BLaER1 (cell line): ENCODE measurements at regions not wholly inside any gene's neighbourhood (a gene's known extent, or its start where the extent isn't known, plus 50 kb on each side); places are given as distances from the start of the nearest gene placed in this dataset.

ENCODE experiments used
- H3K27ac ChIP-seq: shearing (Covaris generic); formaldehyde crosslinking; 2 replicates; pipeline ENCODE4 v1.8.1; 2022
- H3K27me3 ChIP-seq: shearing (Covaris generic); formaldehyde crosslinking; 2 replicates; pipeline ENCODE4 v1.8.1; 2022
- H3K36me3 ChIP-seq: shearing (Covaris generic); formaldehyde crosslinking; 2 replicates; pipeline ENCODE4 v1.8.1; 2022
- H3K4me1 ChIP-seq: shearing (Covaris generic); formaldehyde crosslinking; 2 replicates; pipeline ENCODE4 v1.8.1; 2022
- H3K4me2 ChIP-seq: shearing (Covaris generic); formaldehyde crosslinking; 2 replicates; pipeline ENCODE4 v1.8.1; 2022
- H3K4me3 ChIP-seq: shearing (Covaris generic); formaldehyde crosslinking; 2 replicates; pipeline ENCODE4 v1.8.1; 2022
- H3K9ac ChIP-seq: shearing (Covaris generic); formaldehyde crosslinking; 2 replicates; pipeline ENCODE4 v1.8.1; 2022
- H3K9me3 ChIP-seq: shearing (Covaris generic); formaldehyde crosslinking; 2 replicates; pipeline ENCODE4 v1.8.1; 2022
- H4K20me1 ChIP-seq: shearing (Covaris generic); formaldehyde crosslinking; 2 replicates; pipeline ENCODE4 v1.8.1; 2022
- Cebpa-rat ChIP-seq: shearing (Covaris generic); IDR thresholded peaks from 2 replicates; pipeline ENCODE4 v1.8.1; 2022

DNA sequence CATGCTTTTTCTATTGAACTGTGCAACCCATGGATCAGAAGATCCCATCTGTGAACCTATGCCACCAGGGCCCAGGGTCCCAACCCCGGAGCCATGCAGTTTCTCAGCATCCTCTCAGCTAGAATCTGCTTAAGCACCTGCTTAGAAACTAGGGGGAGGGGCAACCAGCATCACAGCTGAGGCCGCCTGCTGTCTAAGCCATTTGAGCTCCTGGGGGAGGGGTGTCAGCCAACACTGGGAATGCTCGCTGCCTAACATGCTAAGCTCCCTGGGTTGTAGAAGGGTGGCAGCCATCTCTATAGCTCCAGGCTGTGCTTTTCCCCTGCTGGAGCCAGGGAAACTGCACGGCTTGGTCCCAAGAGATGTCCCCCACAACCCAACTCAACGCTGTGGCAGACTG is 322.8 kb downstream of the EDEM1 start:
- Histone ChIP-seq H4K20me1 (no peaks in the 10 kb centered on the region), H3K27ac (no peak overlapping the region), H3K27me3 (no peaks in the 10 kb centered on the region), H3K9ac (no peak overlapping the region), H3K4me2 (no peak overlapping the region), H3K36me3 (no peaks in the 10 kb centered on the region), H3K9me3 (peaks cover 21% of the 10 kb centered on the region), H3K4me1 (no peaks in the 10 kb centered on the region), H3K4me3 (no peak overlapping the region)
- no peak for TF ChIP-seq Cebpa-rat

GRCh38 chr3:5517921-5518320 is 330.4 kb downstream of the EDEM1 start:
- Histone ChIP-seq H3K9me3 (peaks cover 13% of the 10 kb centered on the region), H3K27ac (no peak overlapping the region), H3K4me1 (no peaks in the 10 kb centered on the region), H3K36me3 (no peaks in the 10 kb centered on the region), H3K27me3 (no peaks in the 10 kb centered on the region), H3K9ac (no peak overlapping the region), H3K4me2 (no peak overlapping the region), H4K20me1 (no peaks in the 10 kb centered on the region), H3K4me3 (no peak overlapping the region)
- TF ChIP-seq Cebpa-rat: no peak

DNA sequence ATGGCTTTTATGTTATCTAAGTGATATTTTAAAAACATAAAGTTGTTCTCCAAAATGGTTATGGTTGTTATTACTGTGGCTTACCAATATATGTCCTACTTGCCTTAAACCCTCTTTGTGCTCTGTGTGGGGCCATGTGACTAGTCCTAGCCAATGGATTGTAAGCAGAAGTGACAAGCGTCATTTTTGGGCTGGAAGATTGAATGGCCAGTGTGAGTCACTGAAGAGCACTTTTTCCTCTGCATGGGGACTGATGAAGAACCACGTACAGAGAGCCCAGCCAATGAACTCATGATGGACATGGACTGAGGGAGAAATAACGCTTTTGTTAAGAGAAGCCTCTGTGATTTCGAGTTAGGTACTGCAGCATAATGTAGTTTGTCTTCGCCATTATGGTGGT is 332.7 kb downstream of the EDEM1 start:
- Histone ChIP-seq H3K9me3 (no peaks in the 10 kb centered on the region; the same call in 1 of the 2 replicates), H3K4me1 (no peaks in the 10 kb centered on the region), H3K4me2 (no peak overlapping the region), H3K36me3 (no peaks in the 10 kb centered on the region), H3K4me3 (no peak overlapping the region), H4K20me1 (no peaks in the 10 kb centered on the region), H3K27ac (no peak overlapping the region), H3K9ac (no peak overlapping the region), H3K27me3 (no peaks in the 10 kb centered on the region)
- no peak for TF ChIP-seq Cebpa-rat

DNA sequence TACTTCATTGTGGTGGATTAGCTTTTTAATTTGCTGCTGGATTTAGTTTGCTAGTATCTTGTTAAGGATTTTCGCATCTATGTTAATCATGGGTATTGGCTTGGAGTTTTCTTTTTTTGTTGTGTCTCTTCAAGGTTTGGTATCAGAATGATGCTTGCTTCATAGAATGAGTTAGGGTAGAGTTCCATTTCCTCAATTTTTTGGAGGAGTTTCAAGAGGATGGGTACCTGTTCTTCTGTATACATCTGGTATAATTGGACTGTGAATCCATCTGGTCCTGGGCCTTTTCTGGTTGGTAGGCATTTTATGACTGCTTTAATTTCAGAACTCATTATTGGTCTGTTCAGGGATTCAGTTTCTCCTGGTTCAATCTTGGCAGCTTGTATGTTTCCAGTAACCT is 335.6 kb downstream of the EDEM1 start:
- H4K20me1 ChIP-seq: no peaks in the 10 kb centered on the region
- no peaks in the 10 kb centered on the region for H3K9me3 ChIP-seq
- no peaks in the 10 kb centered on the region for H3K27me3 ChIP-seq
- H3K27ac ChIP-seq: no peak overlapping the region
- no peak overlapping the region for H3K4me2 ChIP-seq
- H3K9ac ChIP-seq: no peak overlapping the region
- H3K4me1 ChIP-seq: no peaks in the 10 kb centered on the region
- no peak overlapping the region for H3K4me3 ChIP-seq
- H3K36me3 ChIP-seq: no peaks in the 10 kb centered on the region
- no peak for TF ChIP-seq Cebpa-rat

- Histone ChIP-seq H3K4me3 (no peak overlapping the region), H4K20me1 (no peaks in the 10 kb centered on the region), H3K27me3 (no peaks in the 10 kb centered on the region), H3K27ac (no peak overlapping the region), H3K4me2 (no peak overlapping the region), H3K36me3 (no peaks in the 10 kb centered on the region), H3K9me3 (no peaks in the 10 kb centered on the region), H3K9ac (no peak overlapping the region), H3K4me1 (no peaks in the 10 kb centered on the region)
- no peak for TF ChIP-seq Cebpa-rat
These were observed 343.5 kb downstream of the EDEM1 start for GRCh38 chr3:5531039-5531438.

- H3K4me3 ChIP-seq: no peak overlapping the region
- H4K20me1 ChIP-seq: no peaks in the 10 kb centered on the region
- H3K9me3 ChIP-seq: no peaks in the 10 kb centered on the region
- no peak overlapping the region for H3K27ac ChIP-seq
- no peak overlapping the region for H3K9ac ChIP-seq
- H3K4me2 ChIP-seq: no peak overlapping the region
- H3K4me1 ChIP-seq: no peaks in the 10 kb centered on the region
- no peaks in the 10 kb centered on the region for H3K36me3 ChIP-seq
- H3K27me3 ChIP-seq: no peaks in the 10 kb centered on the region
- TF ChIP-seq Cebpa-rat: no peak
These were observed 344.3 kb downstream of the EDEM1 start for GRCh38 chr3:5531741-5532290.

DNA sequence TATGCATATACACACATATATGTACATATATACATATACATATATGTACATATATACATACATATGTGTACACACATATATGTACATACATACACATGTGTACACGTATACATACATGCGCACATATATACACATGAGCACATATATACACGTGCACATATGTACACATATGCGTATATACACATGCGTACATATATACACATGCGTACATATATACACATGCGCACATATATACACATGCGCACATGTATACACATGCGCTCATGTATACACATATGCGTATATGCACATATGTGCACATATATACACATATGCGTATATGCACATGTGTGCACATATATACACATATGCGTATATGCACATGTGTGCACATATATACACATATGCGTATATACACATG is 353.0 kb downstream of the EDEM1 start:
- no peaks in the 10 kb centered on the region for H4K20me1 ChIP-seq
- H3K27me3 ChIP-seq: no peaks in the 10 kb centered on the region
- TF ChIP-seq Cebpa-rat: no peak
- H3K27ac ChIP-seq: no peak overlapping the region
- H3K4me1 ChIP-seq: no peaks in the 10 kb centered on the region
- H3K9me3 ChIP-seq: peaks cover 7% of the 10 kb centered on the region
- H3K4me2 ChIP-seq: no peak overlapping the region
- H3K4me3 ChIP-seq: no peak overlapping the region
- no peaks in the 10 kb centered on the region for H3K36me3 ChIP-seq
- no peak overlapping the region for H3K9ac ChIP-seq

DNA sequence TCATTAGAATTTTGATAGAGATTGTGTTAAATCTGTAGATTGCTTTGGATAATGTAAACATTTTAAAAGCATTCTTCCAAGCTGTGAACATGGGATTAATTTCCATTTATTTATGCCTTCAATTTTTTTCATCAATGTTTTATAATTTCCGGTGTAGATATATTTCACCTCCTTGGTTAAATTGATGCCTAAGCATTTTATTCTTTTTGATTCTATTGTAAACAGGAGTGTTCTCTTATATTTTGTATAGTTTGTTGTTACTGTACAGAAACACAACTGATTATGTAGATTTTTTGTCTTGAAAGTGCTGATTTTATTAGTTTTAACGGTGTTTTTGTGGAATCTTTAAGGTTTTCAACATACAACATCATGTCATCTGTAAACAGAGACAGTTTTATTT is 355.0 kb downstream of the EDEM1 start:
- H3K36me3 ChIP-seq: no peaks in the 10 kb centered on the region
- H3K9me3 ChIP-seq: peaks cover 13% of the 10 kb centered on the region
- H3K9ac ChIP-seq: no peak overlapping the region
- H3K4me1 ChIP-seq: no peaks in the 10 kb centered on the region
- no peaks in the 10 kb centered on the region for H3K27me3 ChIP-seq
- H3K4me2 ChIP-seq: no peak overlapping the region
- TF ChIP-seq Cebpa-rat: no peak
- no peaks in the 10 kb centered on the region for H4K20me1 ChIP-seq
- H3K27ac ChIP-seq: no peak overlapping the region
- H3K4me3 ChIP-seq: no peak overlapping the region

DNA sequence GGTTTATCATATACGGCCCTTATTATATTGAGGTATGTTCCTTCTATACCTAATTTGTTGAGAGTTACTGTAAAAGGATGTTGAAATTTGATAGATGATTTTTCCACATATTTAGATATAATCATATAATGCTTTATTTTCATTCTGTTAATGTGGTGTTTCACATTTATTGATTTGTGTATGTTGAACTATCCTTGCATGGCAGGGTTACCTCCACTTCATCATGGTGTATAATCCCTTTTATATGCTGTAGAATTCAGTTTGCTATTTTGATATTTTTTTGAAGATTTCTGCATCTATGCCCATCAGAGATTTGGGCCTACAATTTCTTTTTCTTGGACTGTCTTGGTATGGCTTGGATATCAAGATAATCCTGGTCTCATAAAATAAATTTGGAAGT is 355.5 kb downstream of the EDEM1 start:
- Histone ChIP-seq H3K4me1 (no peaks in the 10 kb centered on the region), H3K36me3 (no peaks in the 10 kb centered on the region), H3K27ac (no peak overlapping the region), H4K20me1 (no peaks in the 10 kb centered on the region), H3K9ac (no peak overlapping the region), H3K4me3 (no peak overlapping the region), H3K9me3 (peaks cover 13% of the 10 kb centered on the region), H3K27me3 (no peaks in the 10 kb centered on the region), H3K4me2 (no peak overlapping the region)
- TF ChIP-seq Cebpa-rat: no peak

DNA sequence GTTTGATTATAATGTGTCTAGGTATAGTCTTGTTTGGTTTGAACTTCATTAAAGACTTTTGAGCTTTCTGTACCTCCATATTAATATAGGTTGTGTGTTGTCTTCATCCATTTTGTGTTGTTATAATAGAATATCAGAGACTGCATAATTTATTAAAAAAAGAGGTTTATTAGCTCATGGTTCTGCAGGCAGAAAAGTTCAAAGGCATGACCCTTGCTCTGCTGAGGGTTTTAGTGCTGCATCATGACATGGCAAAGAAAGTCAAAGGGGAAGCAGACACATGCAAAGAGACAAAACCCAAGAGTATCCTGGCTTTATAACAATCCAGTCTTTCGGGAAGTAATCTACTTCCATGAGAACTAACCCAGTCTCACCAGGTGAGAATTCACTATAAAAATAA is 358.2 kb downstream of the EDEM1 start:
- no peak for TF ChIP-seq Cebpa-rat
- Histone ChIP-seq H3K4me1 (no peaks in the 10 kb centered on the region), H4K20me1 (no peaks in the 10 kb centered on the region), H3K9me3 (peaks cover 13% of the 10 kb centered on the region), H3K9ac (no peak overlapping the region), H3K27ac (no peak overlapping the region), H3K4me2 (no peak overlapping the region), H3K4me3 (no peak overlapping the region), H3K27me3 (no peaks in the 10 kb centered on the region), H3K36me3 (no peaks in the 10 kb centered on the region)

DNA sequence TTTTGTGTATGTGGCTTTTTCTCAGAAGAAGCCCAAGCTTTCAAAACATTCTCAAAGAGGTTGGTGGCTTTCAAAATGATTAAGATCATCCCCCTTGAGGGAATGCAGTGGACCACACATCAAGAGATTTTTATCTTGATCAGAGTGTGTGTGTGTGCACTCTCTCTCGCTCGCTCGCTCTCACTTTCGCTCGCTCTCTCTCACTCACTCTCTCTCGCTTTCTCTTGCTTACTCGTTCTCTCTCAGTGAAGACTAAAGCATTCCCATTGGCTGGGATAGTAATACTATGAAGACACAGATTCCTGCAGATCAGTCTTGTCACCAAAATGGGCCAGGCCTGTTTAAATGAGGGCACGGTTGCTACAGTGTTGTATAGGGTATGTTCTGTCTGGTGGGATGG is 365.7 kb downstream of the EDEM1 start:
- Histone ChIP-seq H3K9ac (no peak overlapping the region), H3K4me3 (no peak overlapping the region), H3K36me3 (no peaks in the 10 kb centered on the region), H3K9me3 (no peaks in the 10 kb centered on the region), H4K20me1 (no peaks in the 10 kb centered on the region), H3K27me3 (no peaks in the 10 kb centered on the region), H3K4me2 (no peak overlapping the region), H3K4me1 (no peaks in the 10 kb centered on the region), H3K27ac (no peak overlapping the region)
- TF ChIP-seq Cebpa-rat: no peak
